GM19239 (cell line): ENCODE measurements at regions not wholly inside any gene's neighbourhood (a gene's known extent, or its start where the extent isn't known, plus 50 kb on each side); places are given as distances from the start of the nearest gene placed in this dataset.

Source experiments
- DNase-seq: peaks from one replicate; pipeline ENCODE4 v3.0.0; 2011; ENCODE audit warnings: low spot score; ENCODE audit not compliant: insufficient read length
- FAIRE-seq: peaks from 2 replicates; lab custom pipeline; 2011; peaks lifted over from hg19 to GRCh38; lab: Jason Lieb, UNC

- no peak for FAIRE-seq
Observed at GRCh38 chr3:177425042-177425441, 227.8 kb upstream of the TBL1XR1 start.

DNA sequence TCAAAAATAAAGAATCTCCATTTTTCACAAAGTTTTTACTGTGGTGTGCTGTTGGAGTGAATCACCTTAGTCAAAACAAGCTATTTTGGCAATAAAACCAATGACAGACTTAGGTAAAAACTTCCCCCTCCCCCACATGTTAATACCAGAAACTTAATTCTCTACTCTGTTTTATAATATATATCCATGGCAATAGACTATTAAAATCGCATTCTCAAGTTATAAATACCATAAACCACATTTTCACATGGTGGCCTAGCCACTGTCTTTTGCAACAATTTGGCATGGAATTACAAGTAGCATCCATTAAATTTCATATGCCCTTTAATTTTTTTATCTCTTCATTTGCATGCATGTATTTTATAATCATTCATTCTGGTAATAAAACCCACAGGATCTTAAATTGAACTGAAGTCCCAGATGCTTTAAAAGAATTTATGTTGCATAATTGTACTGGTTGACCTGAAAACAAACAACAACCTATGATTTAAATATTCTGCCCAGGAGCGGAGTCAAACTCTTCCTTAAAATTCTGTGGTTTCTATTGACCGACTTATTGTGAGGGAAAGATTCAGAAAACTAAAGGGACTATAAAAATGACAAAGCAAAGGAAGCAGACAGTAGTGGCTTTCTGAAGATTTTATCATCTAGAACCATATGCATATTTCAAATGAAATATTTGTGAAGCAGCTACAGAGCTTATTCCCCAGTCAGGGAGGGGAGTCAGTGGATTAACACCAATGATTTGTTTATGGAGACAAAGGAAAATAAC, 229.0 kb upstream of the TBL1XR1 start:
- FAIRE-seq: no peak
- no peak for DNase-seq

More at GRCh38 chr3:177425042-177425441, 227.8 kb upstream of the TBL1XR1 start:
- no peak for DNase-seq

GRCh38 chr3:177426878-177427495, 229.7 kb upstream of the TBL1XR1 start:
- FAIRE-seq: peak; percentile 99

DNA sequence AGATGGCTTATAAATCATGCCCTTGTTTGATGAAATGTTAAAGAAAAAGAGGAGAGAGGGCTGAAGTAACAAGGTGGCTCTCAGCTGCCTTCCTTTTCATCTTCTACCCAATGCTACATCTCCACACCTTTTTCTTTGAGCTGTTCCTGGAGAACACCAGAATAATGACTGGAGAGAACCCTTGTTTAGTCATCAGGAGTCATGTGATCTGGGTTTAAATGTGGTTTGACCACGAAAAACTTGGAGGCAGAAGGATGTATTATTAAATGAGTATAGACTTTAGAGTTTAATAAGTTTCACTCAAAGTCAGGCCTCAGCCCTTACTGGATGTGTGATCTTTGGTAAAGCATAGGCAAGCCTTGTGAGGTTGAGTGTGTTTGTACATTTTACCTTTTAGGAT, 230.3 kb upstream of the TBL1XR1 start:
- FAIRE-seq (no peak), DNase-seq (no peak)

More at GRCh38 chr3:177426878-177427495, 229.7 kb upstream of the TBL1XR1 start:
- peak; percentile 59 for DNase-seq

DNA sequence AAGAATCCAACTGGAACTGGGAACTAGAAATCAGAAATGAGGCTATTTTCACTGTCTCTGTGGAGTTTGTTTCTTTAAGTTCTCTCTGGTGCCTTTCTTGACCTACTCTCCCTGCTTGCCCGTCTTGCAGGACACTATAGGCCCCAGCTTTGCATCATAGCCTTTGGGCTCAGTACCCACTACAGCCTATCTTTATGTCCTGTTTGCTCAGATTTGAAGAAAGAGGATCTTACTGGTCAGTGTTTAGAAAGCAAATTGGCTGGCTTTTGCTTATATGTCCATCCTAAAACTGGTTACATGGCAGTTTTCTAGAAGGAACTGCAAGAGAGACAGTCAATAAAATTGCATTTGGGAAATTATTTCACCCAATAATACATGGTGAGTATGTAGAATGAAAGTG, 231.8 kb upstream of the TBL1XR1 start:
- FAIRE-seq: no peak

DNA sequence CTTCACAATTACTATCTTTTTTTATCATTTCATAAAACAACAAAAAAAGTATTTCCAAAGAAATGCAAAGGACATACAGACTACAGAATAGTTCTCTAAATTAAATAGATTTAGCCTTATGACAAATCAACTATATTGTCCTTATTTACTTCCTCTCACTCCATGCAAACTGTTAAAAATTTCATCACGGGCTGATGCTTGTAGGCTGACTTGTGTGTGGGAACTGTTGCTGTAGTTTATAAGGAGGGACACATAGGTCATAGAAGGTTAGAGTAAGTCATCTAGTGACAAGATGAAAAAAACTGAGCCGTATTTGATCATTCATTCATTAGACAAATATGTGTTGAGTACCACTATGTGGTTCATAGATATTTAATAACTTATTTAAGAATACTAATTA, 232.5 kb upstream of the TBL1XR1 start:
- FAIRE-seq (no peak), DNase-seq (no peak)

More for the DNA sequence above, 231.8 kb upstream of the TBL1XR1 start:
- DNase-seq: no peak

DNA sequence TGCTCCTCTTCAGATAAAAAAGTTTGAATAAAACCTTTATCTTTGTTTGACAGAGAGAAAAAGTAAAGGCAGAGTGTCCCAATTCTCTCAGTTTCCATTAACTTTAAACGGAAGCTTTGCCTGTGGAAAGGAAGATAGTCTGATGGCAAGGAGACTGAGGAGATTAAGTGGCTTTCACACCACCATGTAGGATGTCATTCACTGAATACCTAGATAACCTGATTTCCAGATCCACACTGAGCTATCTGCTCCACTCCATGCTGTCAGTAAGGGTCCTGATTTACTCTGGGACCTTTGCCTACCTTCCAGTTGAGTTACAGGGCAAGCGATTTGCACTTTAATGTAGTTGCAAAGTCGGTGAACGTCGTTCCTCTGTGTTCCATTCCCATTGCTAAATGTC, 233.4 kb upstream of the TBL1XR1 start:
- DNase-seq (no peak), FAIRE-seq (no peak)

DNA sequence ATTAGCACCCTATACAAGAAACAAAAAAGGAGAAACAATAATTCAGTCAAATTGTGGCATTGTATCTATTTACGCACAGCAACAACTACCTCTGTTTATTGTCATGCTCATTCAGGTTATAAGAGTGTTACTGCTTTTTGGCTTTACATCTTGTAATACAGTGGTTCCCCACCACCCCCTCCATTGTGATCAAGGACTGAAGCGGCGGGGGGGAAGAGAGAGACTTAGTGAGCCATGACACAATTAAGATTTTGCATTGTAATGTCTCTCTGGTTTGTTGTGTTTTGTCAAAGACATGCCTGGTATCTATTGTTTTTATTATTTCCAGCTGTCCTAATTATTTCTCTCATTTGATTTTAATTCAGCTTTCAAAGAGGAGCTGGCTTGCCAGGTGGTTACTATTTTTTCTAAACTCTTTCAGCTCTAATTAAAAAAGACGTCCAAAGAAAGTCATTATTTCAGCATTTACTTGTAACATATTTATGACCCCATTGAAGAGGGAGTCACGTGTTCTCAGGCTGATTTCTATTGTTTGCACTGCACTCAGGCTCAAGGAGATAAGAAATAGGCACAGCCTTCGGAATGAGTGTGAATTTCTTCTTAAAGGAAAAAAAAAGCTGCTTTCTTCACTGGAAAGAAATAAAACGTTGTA, 234.4 kb upstream of the TBL1XR1 start:
- DNase-seq (no peak), FAIRE-seq (no peak)

GRCh38 chr3:177435301-177435700, 238.0 kb upstream of the TBL1XR1 start:
- DNase-seq (no peak), FAIRE-seq (no peak)

- DNase-seq (no peak), FAIRE-seq (no peak)
Observed at GRCh38 chr3:177437513-177438337, 240.4 kb upstream of the TBL1XR1 start.

DNA sequence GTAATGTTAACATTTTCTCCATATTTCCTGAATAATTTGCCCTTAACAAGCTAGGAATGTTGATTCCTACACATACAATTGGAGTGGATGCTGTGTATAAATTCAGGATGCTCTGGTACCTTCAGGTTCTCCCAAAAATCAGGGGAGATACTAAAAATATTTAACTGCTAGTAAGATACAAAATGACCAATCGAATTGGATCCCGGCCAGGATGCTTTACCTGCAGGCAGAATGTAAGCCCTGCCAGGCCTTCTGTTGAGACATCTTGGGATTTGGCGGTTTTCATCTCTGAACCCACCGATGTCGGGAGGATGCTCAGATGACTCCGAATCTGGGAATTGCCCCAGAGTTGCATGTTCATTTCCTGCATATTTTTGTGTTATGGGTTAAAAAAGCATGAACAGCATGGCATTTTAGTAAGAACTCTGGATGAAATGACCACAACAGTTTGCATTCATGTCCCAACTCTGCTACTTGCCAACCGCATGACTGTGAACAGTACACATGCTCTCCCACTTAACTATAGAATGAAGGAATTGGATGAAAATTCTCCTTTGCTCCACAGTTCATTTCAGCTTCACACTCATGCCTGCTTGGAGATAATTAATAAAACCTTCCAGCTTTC, 241.4 kb upstream of the TBL1XR1 start:
- no peak for FAIRE-seq

GRCh38 chr3:177439694-177440269, 242.5 kb upstream of the TBL1XR1 start:
- FAIRE-seq (no peak), DNase-seq (no peak)

More for the DNA sequence above, 241.4 kb upstream of the TBL1XR1 start:
- DNase-seq: no peak

GRCh38 chr3:177440456-177441104, 243.3 kb upstream of the TBL1XR1 start:
- no peak for FAIRE-seq

DNA sequence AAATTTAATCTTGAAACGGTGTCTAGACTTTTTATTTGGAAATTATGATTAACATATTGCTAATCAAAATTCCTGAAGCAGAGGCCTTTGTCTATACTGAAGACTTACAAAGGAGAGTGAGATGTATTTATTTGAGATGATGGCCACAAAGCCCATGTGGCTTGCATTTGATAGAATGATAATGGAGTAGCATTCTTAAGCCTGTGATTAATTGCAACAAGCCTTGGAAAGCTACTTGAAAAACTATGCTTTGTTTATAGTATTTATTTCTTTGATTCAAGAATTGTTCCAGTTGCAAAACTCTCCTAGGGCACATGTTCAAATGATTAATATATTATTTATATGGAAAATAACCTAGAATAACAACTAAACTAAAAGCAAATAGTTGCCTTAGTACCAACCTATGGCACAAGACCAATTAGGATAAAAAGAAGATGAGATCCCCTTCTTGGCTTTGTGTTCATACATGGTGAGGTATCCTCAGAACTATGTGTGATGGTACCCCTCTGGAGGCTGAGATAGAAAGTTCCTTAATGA, 244.1 kb upstream of the TBL1XR1 start:
- DNase-seq (no peak), FAIRE-seq (peak; percentile 4)

More at GRCh38 chr3:177440456-177441104, 243.3 kb upstream of the TBL1XR1 start:
- no peak for DNase-seq

DNA sequence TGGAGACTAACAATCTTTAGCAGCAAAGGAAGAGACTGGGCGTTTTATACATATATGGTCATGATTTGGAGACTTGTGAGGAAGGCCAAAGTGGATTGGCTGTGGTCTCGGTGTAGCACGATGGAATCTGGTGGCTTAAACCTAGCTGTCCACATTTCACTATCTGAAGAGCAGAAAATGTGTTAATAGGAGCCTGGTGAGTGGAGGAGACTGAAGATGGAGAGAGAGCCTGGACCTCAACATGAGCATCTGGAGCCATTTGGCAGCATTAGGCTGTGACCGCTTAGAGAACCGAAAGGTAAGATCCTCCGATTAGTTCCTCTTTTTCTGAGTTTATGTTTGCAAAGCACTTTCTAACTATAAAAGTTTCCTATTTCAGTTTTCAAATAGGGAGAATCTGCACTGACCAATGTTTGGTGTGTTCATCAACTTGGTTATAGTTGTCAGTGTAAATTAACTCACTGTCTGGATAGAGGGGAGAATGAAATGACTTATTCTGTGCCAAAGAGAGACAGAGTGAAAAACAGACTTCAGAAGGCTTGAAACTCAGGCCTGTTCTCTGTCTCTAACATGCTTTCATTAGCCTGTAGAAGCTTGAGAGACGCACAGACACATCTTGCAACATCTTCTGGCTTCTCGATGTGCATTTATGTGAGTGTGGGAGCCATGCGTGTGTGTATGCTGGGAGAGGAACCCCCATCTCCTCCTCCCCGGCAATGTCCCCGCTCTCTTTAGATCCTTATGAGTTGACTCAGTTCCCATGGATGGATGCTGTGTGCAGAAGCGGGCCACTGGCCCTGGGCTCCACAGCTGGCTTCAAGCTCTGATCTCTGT, 244.7 kb upstream of the TBL1XR1 start:
- DNase-seq (peak; percentile 58), FAIRE-seq (peak; percentile 99)

GRCh38 chr3:177443469-177443868, 246.2 kb upstream of the TBL1XR1 start:
- FAIRE-seq (no peak), DNase-seq (no peak)

DNA sequence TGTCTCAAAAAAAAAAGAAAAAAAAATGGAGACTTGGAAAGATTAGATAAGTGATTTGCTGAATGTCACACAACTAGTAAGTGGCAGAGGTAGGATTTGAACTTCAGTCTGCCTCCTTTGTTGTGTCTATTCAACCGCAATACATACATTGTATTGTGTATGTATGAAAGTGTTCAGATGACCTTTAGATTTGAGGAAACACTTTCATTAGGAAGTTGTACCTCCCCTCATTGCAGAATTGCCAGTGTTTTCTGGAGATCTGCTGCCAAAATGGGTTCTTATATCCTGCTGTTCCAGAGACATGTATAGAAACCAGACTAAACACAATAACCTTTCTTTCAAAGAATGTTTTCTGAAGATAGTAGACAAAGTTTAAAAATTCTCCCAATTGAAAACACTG, 247.4 kb upstream of the TBL1XR1 start:
- no peak for FAIRE-seq
- no peak for DNase-seq

GRCh38 chr3:177445549-177445948, 248.3 kb upstream of the TBL1XR1 start:
- FAIRE-seq: no peak

More at GRCh38 chr3:177445549-177445948, 248.3 kb upstream of the TBL1XR1 start:
- no peak for DNase-seq
